GM12878 (cell line): ENCODE measurements at regions not wholly inside any gene's neighbourhood (a gene's known extent, or its start where the extent isn't known, plus 50 kb on each side); places are given as distances from the start of the nearest gene placed in this dataset.

Experiments used
- BRCA1 ChIP-seq: IDR thresholded peaks from 2 replicates; pipeline ENCODE4 v1.6.1; 2011; ENCODE audit warnings: low read depth, low read length, improper control_type of control experiment
- POLR2A ChIP-seq: IDR thresholded peaks from 2 replicates; pipeline ENCODE4 v1.6.1; 2011; ENCODE audit warnings: low read depth, mild to moderate bottlenecking, low read length
- RB1 ChIP-seq: fragments of 450-650 bp; formaldehyde crosslinking; IDR thresholded peaks from 2 replicates; pipeline ENCODE4 v1.6.1; 2017; ENCODE audit warnings: mild to moderate bottlenecking, borderline replicate concordance
- RCOR1 ChIP-seq: conservative IDR thresholded peaks from 2 replicates; pipeline ENCODE4 v1.6.1; 2012; ENCODE audit warnings: low read depth, low read length, improper control_type of control experiment
- TF ChIP-seq, protein P1 (sequence below): fragments of 450-650 bp; IDR thresholded peaks from 2 replicates; pipeline ENCODE4 v1.6.1; 2017; ENCODE audit warnings: mild to moderate bottlenecking
- TF ChIP-seq, protein P2 (sequence below): IDR thresholded peaks from 2 replicates; pipeline ENCODE4 v1.6.1; 2012; ENCODE audit warnings: low read depth, low read length, improper control_type of control experiment
- TF ChIP-seq, protein P3 (sequence below): IDR thresholded peaks from 2 replicates; pipeline ENCODE4 v1.6.1; 2012; ENCODE audit warnings: low read depth, low read length, improper control_type of control experiment

DNA sequence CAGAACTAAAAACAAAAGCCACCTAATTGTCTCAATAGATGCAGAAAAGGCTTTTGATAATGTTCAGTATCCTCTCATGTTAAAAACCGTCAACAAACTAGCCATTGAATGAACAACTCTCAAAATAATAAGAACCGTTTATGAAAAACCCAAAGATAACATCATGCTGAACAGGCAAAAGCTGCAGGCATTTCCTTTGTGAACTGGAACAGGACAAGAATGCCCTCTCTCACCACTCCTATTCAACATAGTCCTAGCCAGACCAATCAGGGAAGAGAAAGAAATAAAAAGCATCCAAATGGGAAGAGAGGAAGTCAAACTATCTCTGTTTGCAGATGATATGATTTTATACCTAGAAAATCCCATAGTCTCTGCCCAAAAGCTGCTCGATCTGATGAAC is 179.6 kb upstream of the EDNRB start:
- TF ChIP-seq BRCA1 = no peak
- no peak for TF ChIP-seq RCOR1
- TF ChIP-seq POLR2A = no peak
- TF ChIP-seq, protein P1, sequence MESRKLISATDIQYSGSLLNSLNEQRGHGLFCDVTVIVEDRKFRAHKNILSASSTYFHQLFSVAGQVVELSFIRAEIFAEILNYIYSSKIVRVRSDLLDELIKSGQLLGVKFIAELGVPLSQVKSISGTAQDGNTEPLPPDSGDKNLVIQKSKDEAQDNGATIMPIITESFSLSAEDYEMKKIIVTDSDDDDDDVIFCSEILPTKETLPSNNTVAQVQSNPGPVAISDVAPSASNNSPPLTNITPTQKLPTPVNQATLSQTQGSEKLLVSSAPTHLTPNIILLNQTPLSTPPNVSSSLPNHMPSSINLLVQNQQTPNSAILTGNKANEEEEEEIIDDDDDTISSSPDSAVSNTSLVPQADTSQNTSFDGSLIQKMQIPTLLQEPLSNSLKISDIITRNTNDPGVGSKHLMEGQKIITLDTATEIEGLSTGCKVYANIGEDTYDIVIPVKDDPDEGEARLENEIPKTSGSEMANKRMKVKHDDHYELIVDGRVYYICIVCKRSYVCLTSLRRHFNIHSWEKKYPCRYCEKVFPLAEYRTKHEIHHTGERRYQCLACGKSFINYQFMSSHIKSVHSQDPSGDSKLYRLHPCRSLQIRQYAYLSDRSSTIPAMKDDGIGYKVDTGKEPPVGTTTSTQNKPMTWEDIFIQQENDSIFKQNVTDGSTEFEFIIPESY = no peak
- TF ChIP-seq, protein P2, sequence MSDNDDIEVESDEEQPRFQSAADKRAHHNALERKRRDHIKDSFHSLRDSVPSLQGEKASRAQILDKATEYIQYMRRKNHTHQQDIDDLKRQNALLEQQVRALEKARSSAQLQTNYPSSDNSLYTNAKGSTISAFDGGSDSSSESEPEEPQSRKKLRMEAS = no peak
- TF ChIP-seq RB1 = no peak
- TF ChIP-seq, protein P3, sequence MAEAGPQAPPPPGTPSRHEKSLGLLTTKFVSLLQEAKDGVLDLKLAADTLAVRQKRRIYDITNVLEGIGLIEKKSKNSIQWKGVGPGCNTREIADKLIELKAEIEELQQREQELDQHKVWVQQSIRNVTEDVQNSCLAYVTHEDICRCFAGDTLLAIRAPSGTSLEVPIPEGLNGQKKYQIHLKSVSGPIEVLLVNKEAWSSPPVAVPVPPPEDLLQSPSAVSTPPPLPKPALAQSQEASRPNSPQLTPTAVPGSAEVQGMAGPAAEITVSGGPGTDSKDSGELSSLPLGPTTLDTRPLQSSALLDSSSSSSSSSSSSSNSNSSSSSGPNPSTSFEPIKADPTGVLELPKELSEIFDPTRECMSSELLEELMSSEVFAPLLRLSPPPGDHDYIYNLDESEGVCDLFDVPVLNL = no peak
